PC-3 (cell line): ENCODE measurements at regions not wholly inside any gene's neighbourhood (a gene's known extent, or its start where the extent isn't known, plus 50 kb on each side); places are given as distances from the start of the nearest gene placed in this dataset.

Source experiments
- ATAC-seq: fragments of 200-7000 bp; cut with Tn5 transposase; 2 replicates; pipeline ENCODE4 v1.9.1; 2020; ENCODE audit warnings: mild to moderate bottlenecking, moderate library complexity
- BruUV-seq: library from RNA; stranded (reverse); fragments of 400-500 nt; replicated peaks from 2 replicates; lab custom pipeline; 2021; lab: Mats Ljungman, UMichigan
- CTCF ChIA-PET: fragments of 300-600 bp; sonication (Branson Sonifier 250); formaldehyde crosslinking; loops from one replicate; lab custom pipeline; 2022; ENCODE audit warnings: antibody characterized with exemption; lab: Charles Lee
- POLR2A ChIA-PET: fragments of 300-600 bp; sonication (Branson Sonifier 250); formaldehyde crosslinking; loops from one replicate; lab custom pipeline; 2022; ENCODE audit warnings: antibody characterized with exemption; ENCODE audit not compliant: unreplicated experiment; lab: Charles Lee
- DNase-seq: peaks from one replicate; pipeline ENCODE4 v3.0.0-alpha.2; 2015
- H2AFZ ChIP-seq: fragments of 300-600 bp; sonication (generic); 2 replicates; pipeline ENCODE4 v1.6.0; 2016; ENCODE audit warnings: antibody characterized with exemption, low read length
- H3F3A ChIP-seq: fragments of 300-600 bp; sonication (generic); one replicate; pipeline ENCODE4 v1.6.0; 2017; ENCODE audit warnings: antibody characterized with exemption, low read length, control low read depth, mild to moderate bottlenecking; ENCODE audit not compliant: unreplicated experiment
- H3K27ac ChIP-seq: fragments of 300-600 bp; sonication (generic); 2 replicates; pipeline ENCODE4 v1.5.1; 2016; ENCODE audit warnings: mild to moderate bottlenecking, low read length
- H3K27me3 ChIP-seq: fragments of 300-600 bp; sonication (generic); 2 replicates; pipeline ENCODE4 v1.6.1; 2016; ENCODE audit warnings: low read length, mixed read lengths
- H3K36me3 ChIP-seq: fragments of 300-600 bp; sonication (generic); 2 replicates; pipeline ENCODE4 v1.6.1; 2016; ENCODE audit warnings: low read depth, mixed run types, low read length, mixed read lengths
- H3K4me1 ChIP-seq: fragments of 300-600 bp; sonication (generic); 2 replicates; pipeline ENCODE4 v1.5.1; 2016; ENCODE audit warnings: low read length; ENCODE audit not compliant: insufficient read depth
- H3K4me2 ChIP-seq: fragments of 300-600 bp; sonication (generic); 2 replicates; pipeline ENCODE4 v1.6.0; 2016; ENCODE audit warnings: low read length
- H3K4me3 ChIP-seq: fragments of 300-600 bp; sonication (generic); 2 replicates; pipeline ENCODE4 v1.5.1; 2016; ENCODE audit warnings: mild to moderate bottlenecking, low read length, mixed read lengths
- H3K79me2 ChIP-seq: fragments of 300-600 bp; sonication (generic); 2 replicates; pipeline ENCODE4 v1.6.1; 2017; ENCODE audit warnings: low read length, mixed read lengths
- H3K9ac ChIP-seq: fragments of 300-600 bp; sonication (generic); 2 replicates; pipeline ENCODE4 v1.6.0; 2016; ENCODE audit warnings: mild to moderate bottlenecking, low read length
- H3K9me2 ChIP-seq: fragments of 300-600 bp; sonication (generic); replicated peaks from 2 replicates; pipeline ENCODE4 v1.6.1; 2016; ENCODE audit warnings: mixed run types, low read length, mixed read lengths
- H3K9me3 ChIP-seq: fragments of 300-600 bp; sonication (generic); 2 replicates; pipeline ENCODE4 v1.6.1; 2016; ENCODE audit warnings: low read length, mixed read lengths
- H4K20me1 ChIP-seq: fragments of 300-600 bp; sonication (generic); 2 replicates; pipeline ENCODE4 v1.6.1; 2016; ENCODE audit warnings: low read length, mixed read lengths
- CTCF ChIP-seq: fragments of 300-600 bp; sonication (generic); conservative IDR thresholded peaks from 2 replicates; pipeline ENCODE4 v1.5.1; 2017; ENCODE audit warnings: antibody characterized with exemption, low read depth, mild to moderate bottlenecking, low read length
- EZH2 ChIP-seq: fragments of 300-600 bp; sonication (generic); IDR thresholded peaks from one replicate; pipeline ENCODE4 v1.6.1; 2017; ENCODE audit warnings: antibody characterized with exemption, mild to moderate bottlenecking, low read length; ENCODE audit not compliant: unreplicated experiment
- EZH2phosphoT487 ChIP-seq: fragments of 300-600 bp; sonication (generic); IDR thresholded peaks from 2 replicates; pipeline ENCODE4 v1.6.1; 2018; ENCODE audit warnings: mild to moderate bottlenecking, antibody characterized with exemption, low read length, borderline replicate concordance
- intact Hi-C: fragments of 100-400 bp; cut with micrococcal nuclease; formaldehyde crosslinking; loops from 2 replicates; pipeline ENCODE4 v1.9.0; 2023

DNA sequence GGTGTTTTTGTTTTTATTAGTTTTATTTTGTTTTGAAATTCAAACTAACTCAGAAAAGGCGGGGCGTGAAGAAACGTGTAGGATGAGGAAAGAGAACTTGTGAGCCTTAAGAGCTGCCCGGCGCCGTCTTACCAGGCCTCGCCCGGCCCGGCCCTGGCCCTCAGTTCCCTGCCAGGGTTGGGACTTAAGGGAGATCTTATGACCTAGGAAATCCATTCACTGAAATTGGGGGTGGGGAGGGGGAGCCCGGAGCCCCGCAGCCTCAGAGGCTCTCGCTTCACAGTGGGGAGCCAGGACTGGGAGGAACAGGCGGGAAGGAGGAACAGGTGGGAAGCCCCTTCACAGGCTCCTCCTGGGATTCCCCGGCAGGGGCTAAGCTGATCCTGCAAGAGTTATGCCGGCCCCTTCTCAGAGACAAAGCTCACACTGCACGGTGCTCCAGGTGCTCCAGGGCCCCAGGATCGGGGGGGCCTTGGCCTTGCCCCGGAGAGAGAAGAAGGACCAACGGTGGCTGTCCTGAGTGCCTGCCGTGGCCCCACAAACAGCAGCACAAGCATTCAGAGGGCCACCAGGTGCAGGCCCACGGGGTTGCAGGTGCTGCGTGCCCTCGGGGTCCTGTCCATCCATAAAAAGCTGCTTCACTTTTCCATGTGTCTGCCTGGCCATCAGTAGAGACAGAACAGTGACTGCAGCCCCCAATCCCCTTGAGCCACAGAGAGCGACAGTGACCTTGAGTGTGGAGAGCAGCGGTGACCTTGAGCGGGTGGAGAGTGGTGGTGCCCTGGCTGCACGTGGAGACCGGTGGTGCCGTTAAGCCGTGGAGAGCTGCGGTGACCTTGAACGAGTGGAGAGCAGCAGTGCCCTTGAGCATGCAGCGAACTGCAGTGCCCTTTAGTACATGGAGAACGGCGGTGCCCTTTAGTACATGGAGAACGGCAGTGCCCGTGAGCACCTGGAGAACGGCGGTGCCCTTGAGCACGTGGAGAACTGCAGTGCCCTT is 152.7 kb downstream of the DLL1 start:
- no peaks in the 10 kb centered on the region for H3K9me2 ChIP-seq
- ATAC-seq, result no peak
- no peak for TF ChIP-seq CTCF
- no peak for TF ChIP-seq EZH2phosphoT487
- TF ChIP-seq EZH2, result no peak
- H3K9me3 ChIP-seq, result no peaks in the 10 kb centered on the region
- H3K27me3 ChIP-seq, result no peaks in the 10 kb centered on the region
- H3K79me2 ChIP-seq, result no peaks in the 10 kb centered on the region
- BruUV-seq, result no TSS peak
- POLR2A ChIA-PET, result no interaction called here
- no peak overlapping the region for H3K9ac ChIP-seq
- H3K4me1 ChIP-seq, result no peaks in the 10 kb centered on the region
- no peak for DNase-seq
- intact Hi-C loops, result no loop called here
- no peak overlapping the region for H3K4me2 ChIP-seq
- H4K20me1 ChIP-seq, result no peaks in the 10 kb centered on the region
- CTCF ChIA-PET, result no interaction called here
- no peaks in the 10 kb centered on the region for H3K36me3 ChIP-seq
- H3K27ac ChIP-seq, result no peak overlapping the region
- H2AFZ ChIP-seq, result no peak overlapping the region
- H3F3A ChIP-seq, result no peaks in the 10 kb centered on the region
- no peak overlapping the region for H3K4me3 ChIP-seq

DNA sequence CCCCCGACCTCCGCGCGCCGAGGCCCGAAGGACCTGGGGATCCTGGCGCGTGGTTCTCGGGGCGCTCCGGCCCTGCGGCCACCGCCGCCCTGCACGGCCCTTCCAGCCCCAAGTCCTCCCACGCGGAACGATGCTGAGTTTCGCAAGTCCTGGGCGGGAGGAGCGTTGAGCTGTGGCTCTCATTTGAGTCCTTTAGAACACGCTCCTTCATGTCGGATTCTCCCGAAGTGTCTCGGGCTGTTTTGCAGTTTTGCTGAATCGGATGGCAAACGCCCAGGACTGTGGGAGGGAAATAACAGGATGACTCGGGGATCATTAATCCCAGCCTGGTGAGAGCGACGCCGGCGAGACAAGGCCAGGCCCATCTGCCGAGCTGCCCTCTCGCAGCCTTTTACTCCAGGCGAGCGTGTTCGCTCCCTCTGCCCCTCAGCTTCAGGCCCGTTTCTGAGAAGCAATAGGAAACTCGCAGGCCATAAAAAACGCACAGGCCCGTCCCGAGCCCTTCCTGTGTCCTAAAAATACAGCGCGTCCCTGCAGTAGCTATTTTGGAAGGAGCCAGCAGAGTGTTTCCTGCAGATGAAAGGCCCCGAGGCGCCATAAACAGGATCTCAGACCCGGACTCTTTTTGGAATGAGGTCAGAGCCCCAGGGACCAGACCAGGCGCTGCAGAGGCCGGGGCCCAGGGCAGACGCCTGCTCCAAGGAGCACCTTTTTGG is 153.5 kb downstream of the DLL1 start:
- Histone ChIP-seq H3K9ac (no peak overlapping the region), H3F3A (no peaks in the 10 kb centered on the region), H3K27me3 (no peaks in the 10 kb centered on the region), H3K79me2 (no peaks in the 10 kb centered on the region), H3K27ac (no peak overlapping the region), H2AFZ (no peak overlapping the region), H3K9me2 (no peaks in the 10 kb centered on the region), H3K9me3 (no peaks in the 10 kb centered on the region), H4K20me1 (no peaks in the 10 kb centered on the region), H3K4me3 (no peak overlapping the region), H3K4me2 (no peak overlapping the region), H3K4me1 (no peaks in the 10 kb centered on the region), H3K36me3 (no peaks in the 10 kb centered on the region)
- intact Hi-C loops, result no loop called here
- ChIA-PET CTCF (no interaction called here), POLR2A (no interaction called here)
- BruUV-seq, result no TSS peak
- DNase-seq (no peak), ATAC-seq (no peak)
- TF ChIP-seq CTCF, result no peak
- TF ChIP-seq EZH2, result no peak
- no peak for TF ChIP-seq EZH2phosphoT487
